ENCODE measurements at regions not wholly inside any gene's neighbourhood (a gene's known extent, or its start where the extent isn't known, plus 50 kb on each side); places are given as distances from the start of the nearest gene placed in this dataset.
"Not testable (repeated sequence)": the region's sequence is repeated elsewhere in the genome, so short reads cannot be mapped to it uniquely, and the experiment has no call there.

- DNase-seq = no peak
Measured at GRCh38 chr12:127984386-127985055, 282.4 kb upstream of the TMEM132C start.

GRCh38 chr12:127987199-127987901 is 279.6 kb upstream of the TMEM132C start:
- no peak for DNase-seq

DNA sequence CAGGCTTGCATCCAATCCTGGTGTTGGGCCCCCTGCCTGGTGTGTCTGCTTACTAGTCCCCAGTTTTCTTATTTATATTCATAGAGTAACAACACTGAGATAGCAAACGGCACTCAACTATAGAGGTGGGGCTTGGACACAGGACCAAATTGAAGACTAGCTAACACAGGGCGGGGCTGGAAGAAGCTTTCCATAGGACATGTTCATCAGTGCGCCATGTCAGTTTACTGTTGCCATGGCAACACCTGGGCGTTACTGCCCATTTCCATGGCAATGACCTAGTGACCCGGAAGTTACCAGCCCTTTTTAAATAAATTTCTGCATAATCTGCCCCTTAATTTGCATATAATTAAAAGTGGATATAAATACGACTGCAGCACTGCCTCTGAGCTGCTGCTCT is 275.5 kb upstream of the TMEM132C start:
- no peak for DNase-seq

GRCh38 chr12:127998988-127999387 is 268.0 kb upstream of the TMEM132C start:
- DNase-seq = no peak

GRCh38 chr12:128004383-128004938 is 262.5 kb upstream of the TMEM132C start:
- no peak for DNase-seq

DNA sequence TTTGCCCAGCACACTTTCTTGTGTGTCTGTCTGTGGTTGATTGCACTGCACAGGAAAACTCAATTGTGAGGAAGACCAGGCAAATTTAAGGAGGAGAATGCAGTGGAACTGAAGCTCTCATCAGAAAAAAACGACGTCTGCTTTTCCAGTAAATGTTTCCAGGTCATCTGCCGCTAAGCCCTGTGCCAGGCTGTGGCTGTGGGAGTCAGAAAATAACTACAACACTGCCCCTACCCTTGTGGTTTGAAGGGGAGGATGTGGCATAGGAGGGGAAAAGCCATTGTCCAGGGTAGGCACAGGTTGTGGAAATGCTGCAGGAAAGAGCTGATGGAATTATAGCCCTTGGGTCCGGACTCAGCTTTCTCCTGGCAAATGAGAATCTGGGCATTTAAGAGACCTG is 259.7 kb upstream of the TMEM132C start:
- no peak for DNase-seq

- no peak for DNase-seq
Measured at GRCh38 chr12:128008341-128008740, 258.6 kb upstream of the TMEM132C start.

DNA sequence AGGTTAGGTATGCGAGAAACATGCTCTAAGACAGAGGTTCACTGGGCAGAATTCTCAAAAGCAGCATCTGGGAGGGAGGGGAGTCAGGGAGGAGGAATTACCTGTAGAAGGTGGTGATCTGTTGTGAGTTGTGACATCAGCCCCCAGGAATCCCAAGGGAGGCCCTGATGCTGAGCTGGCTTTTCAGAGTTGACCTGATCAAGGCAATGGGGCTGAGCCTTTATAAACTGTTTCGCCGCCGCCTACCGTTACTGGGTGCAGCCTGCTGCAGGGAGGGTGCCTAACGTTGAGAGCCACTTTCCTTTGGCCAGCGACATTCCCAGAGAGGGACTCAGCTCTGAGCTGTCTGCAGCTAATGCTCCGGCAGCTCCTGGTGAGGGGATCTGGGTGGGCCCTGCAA is 257.9 kb upstream of the TMEM132C start:
- no peak for DNase-seq

DNA sequence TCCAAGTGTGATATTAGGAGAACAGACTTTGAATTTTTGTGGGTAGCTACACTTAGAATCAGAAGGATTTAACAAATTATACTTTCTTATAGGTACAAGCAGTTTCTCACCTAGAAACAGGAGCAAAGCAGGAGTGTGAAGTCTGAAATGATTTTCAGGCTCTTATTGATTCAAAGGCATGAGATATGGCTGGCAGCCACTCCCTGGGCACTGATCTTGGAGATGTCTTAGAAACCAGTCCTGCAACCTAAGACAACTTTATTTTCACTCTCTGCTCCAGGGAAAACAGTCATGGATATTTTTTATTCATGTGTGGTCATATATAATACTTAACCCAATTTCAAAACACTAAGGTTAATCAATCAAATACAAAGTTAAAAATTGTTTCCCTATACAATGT is 254.9 kb upstream of the TMEM132C start:
- no peak for DNase-seq

- no peak for DNase-seq
Measured at GRCh38 chr12:128015276-128015675, 251.7 kb upstream of the TMEM132C start.

DNA sequence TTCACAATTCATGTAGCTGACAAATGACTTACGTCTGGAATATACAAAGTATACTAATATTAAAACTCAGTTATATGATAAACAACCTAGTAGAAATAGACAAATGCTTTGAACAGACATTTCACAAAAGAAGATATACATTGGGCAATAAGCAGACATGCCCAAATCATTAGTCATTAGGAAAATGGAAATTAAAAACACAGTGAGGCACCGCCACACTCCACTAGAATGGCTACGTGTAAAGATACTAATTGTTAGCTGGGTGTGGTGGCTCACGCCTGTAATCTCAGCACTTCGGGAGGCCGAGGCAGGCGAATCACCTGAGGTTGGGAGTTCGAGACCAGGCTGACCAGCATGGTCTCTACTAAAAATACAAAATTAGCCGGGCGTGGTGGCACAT is 248.9 kb upstream of the TMEM132C start:
- no peak for DNase-seq

DNA sequence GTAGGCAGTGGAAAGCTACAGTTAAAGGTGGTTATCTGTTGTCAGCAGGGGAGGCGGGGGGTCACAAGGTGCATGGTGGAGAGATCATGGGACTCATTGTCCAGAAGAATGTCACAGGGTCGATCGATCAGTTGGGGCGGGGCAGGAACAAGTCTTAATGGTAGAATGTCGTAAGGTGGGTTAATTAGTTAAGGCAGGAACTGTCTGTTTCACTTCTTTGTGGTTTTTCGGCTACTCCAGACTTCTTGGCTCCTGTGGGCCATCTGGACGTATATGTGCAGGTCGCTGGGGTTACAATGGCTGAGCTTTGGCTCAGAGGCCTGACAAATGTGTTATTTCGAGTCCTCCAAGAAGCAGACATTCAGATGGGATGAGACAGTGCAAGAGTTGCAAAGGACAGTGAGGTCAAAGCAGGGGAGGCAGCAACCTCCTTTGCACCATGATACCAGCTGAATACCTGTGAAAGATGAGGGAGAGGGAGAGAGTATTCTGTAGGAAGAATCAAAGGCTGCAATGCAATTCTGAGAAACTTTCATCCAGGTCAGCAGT is 246.9 kb upstream of the TMEM132C start:
- DNase-seq = no peak

- DNase-seq = no peak
Measured at GRCh38 chr12:128021561-128021960, 245.4 kb upstream of the TMEM132C start.

- no peak for DNase-seq
Measured at GRCh38 chr12:128025589-128026245, 241.3 kb upstream of the TMEM132C start.

DNA sequence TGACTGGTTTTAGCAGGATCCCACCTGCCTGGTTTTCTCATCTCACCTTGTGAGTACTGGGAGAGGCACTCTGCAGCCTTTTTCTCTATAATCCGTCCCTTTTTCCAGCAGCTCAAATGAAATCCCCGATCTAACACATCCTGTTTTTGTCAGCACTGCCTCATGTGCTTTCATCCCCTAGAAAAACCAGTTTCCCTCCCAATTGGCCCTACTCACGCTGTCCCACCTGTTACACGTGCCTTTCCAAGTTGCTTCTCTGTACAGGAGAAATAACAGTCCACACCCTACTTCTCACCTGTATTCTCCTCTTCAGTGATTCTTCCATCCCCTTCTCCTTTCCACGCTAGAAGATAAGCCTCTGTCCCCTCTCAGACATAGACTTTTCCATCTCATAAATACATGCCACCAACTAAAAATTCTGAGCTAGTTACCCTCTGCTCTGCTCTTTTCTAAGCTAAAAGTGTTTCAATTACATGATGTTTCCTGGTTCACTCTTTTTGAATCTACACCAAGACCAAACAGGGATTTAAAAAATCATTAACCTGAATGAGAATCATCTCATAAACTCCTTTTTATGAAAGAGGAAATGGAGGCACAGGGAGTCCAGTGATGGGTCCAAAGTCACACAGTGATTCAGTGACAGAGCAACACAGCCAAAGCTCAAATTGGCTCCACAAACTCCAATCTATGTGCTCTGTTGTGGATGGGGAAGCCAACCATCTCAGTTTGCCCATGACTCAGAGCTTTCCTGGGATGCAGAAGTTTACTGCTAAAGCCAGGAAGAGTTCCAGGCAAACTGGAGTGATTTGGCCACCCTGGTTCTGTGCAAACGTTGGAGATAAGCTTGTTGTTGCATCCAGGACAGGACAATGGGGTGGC is 240.0 kb upstream of the TMEM132C start:
- DNase-seq = no peak

DNA sequence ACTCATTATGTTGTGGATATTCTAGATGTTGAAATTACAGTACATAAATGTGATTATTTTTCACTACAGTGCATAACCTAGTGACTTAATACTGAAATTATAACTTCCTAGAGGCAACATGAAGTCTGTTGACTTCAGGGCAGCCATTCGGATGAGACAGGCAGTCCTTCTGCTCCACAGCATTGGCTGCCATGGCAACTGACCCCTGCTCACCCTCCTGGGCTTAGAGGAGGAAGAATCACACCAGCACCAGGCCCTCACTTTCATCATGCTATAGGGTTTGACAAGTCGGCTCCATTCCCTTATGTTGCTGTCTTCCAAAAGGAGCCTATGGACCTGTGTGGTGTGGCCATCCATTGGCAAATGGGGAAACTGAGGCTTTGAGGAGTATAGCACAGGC is 233.5 kb upstream of the TMEM132C start:
- DNase-seq = no peak

- DNase-seq = no peak
Measured at GRCh38 chr12:128040971-128041370, 226.0 kb upstream of the TMEM132C start.

GRCh38 chr12:128042283-128042682 is 224.7 kb upstream of the TMEM132C start:
- DNase-seq = not testable (repeated sequence)

- DNase-seq = no peak
Measured at GRCh38 chr12:128042825-128043224, 224.1 kb upstream of the TMEM132C start.

DNA sequence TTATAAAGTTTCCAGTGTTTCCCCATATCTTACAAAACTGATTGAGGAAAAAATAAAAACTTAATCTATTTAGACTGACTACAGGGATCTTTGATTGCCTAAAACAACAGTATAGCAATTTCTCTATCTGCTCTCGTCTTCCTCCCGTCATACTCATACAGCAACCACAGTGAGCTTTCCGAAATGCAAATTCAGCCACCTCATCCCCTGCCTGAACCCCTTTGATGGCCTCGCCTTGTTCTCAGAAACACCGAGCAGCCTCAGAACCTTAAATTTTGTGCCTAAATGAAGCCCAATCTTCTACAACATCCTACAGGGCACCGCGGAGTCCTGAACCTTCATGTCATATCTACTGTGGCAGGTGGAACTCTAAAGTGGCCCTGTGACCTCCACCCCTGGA is 223.7 kb upstream of the TMEM132C start:
- no peak for DNase-seq

DNA sequence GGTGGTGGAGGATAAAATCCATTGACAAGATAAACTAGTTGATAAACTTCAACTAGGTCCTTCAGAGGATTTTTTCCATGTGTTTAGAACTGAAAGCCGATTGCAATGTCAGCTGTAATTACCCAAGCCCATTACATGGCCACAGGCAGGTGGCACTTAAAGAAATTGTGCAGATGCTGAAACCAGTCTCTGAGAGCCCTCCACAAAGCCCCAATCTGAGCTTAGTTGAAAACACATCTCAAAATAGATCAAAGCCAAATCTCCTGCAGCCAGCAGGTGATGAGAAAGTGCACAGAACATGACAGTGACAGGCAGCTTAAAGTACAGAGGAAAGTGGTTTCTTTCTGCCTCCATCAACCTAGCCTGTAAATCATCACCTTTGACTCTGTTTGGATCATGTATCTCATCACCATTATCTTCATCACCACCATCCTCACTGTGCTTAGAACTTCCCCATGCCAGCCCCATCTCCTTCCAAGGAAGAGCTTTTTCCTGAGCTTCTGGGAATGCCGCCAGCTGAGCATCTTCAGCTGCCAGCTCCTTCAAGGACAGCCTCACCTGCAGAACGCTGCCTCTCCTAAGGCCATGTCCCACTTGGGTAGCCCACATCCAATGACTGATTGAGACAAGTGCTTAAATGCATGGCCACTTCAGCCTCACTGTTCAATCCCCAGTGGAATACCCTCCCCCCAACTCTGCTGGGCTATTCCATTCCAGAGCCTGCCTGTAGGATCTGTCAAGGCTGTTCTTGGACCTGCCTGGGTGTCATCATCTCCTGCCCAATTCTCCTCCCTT is 219.5 kb upstream of the TMEM132C start:
- no peak for DNase-seq

GRCh38 chr12:128052331-128052730 is 214.6 kb upstream of the TMEM132C start:
- no peak for DNase-seq
